Cardiac fibroblast (primary cell): ENCODE measurements at regions not wholly inside any gene's neighbourhood (a gene's known extent, or its start where the extent isn't known, plus 50 kb on each side); places are given as distances from the start of the nearest gene placed in this dataset.

Experiments
- DNase-seq, 2 donors: peaks; one replicate each; pipeline versions ENCODE4 v3.0.0 to v3.0.0-alpha.2; 2010; ENCODE audit warnings: low read depth in 2 of 2
- H3K4me3 ChIP-seq, 2 donors: replicated peaks in 1 of 2; 1 replicate in 1 of 2; 2 replicates in 1 of 2; pipeline ENCODE4 v1.5.1; 2011; ENCODE audit warnings: low read depth in 2 of 2, low read length in 2 of 2, mild to moderate bottlenecking in 2 of 2, moderate library complexity in 1 of 2
- TF ChIP-seq, protein P1 (sequence below): IDR thresholded peaks from one replicate; pipeline ENCODE4 v1.5.1; 2011; ENCODE audit warnings: low read depth, mild to moderate bottlenecking, low read length, inconsistent platforms

GRCh38 chr1:72763481-72763880 lies 481.1 kb upstream of the NEGR1 start:
- TF ChIP-seq, protein P1, sequence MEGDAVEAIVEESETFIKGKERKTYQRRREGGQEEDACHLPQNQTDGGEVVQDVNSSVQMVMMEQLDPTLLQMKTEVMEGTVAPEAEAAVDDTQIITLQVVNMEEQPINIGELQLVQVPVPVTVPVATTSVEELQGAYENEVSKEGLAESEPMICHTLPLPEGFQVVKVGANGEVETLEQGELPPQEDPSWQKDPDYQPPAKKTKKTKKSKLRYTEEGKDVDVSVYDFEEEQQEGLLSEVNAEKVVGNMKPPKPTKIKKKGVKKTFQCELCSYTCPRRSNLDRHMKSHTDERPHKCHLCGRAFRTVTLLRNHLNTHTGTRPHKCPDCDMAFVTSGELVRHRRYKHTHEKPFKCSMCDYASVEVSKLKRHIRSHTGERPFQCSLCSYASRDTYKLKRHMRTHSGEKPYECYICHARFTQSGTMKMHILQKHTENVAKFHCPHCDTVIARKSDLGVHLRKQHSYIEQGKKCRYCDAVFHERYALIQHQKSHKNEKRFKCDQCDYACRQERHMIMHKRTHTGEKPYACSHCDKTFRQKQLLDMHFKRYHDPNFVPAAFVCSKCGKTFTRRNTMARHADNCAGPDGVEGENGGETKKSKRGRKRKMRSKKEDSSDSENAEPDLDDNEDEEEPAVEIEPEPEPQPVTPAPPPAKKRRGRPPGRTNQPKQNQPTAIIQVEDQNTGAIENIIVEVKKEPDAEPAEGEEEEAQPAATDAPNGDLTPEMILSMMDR = no peak
- DNase-seq = no peak
- no peak overlapping the region for H3K4me3 ChIP-seq

DNA sequence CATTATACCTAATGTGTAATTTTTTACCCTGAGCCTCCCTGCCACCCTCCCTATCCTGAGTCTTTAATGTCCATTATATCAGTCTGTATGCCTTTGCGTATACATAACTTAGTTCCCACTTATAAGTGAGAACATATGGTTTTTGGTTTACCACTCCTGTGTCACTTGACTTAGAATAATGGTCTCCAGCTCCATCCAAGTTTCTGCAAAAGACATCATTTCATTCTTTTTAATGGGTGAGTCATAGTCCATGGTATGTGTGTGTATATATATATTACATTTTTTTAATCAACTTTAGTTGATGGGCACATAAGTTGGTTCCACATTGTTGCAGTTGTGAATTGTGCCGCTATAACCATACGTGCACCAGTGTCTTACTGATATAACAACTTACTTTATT lies 477.1 kb upstream of the NEGR1 start:
- TF ChIP-seq, protein P1 = no peak
- DNase-seq = no peak
- no peak overlapping the region for H3K4me3 ChIP-seq

DNA sequence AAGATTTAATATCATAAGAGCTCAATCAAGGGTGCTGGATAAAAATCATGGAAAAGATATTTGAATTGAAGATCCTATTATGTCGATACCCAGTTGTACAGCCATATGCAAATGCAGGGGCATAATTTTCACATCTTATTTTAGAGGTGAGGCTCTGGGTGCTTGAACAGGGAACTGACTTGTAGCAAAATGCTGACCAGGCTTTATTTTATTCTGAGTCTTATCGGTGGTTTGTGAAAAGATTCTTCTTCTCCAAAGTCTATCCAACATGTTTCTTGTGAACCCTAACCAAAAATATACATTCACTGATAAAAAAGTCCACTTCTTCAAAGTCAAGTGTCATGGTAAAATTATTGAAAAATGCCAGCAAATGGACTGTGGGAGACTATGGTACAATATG lies 475.5 kb upstream of the NEGR1 start:
- no peak for DNase-seq
- TF ChIP-seq, protein P1 = no peak
- no peak overlapping the region for H3K4me3 ChIP-seq

GRCh38 chr1:72745413-72745812 lies 463.1 kb upstream of the NEGR1 start:
- TF ChIP-seq, protein P1 = no peak
- no peak overlapping the region for H3K4me3 ChIP-seq
- no peak for DNase-seq

DNA sequence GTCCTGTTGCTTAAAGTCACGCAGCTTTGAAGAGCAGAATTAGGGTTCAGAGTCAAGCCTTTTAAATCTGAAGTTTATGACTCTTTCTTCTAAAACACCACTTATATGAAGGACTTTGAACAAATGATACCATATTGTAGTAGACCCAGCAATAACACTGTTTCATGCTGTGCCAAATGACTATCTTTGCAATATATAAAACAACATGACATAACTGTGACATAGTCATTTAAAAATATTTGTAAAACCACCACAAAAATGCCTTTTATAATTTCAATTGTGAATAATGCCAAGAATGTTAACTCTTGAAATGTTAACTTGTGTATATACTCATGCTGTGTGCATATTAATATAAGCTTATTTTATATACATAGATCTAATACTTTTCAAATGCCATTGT lies 452.1 kb upstream of the NEGR1 start:
- no peak for DNase-seq
- H3K4me3 ChIP-seq = no peak overlapping the region
- TF ChIP-seq, protein P1 = no peak

DNA sequence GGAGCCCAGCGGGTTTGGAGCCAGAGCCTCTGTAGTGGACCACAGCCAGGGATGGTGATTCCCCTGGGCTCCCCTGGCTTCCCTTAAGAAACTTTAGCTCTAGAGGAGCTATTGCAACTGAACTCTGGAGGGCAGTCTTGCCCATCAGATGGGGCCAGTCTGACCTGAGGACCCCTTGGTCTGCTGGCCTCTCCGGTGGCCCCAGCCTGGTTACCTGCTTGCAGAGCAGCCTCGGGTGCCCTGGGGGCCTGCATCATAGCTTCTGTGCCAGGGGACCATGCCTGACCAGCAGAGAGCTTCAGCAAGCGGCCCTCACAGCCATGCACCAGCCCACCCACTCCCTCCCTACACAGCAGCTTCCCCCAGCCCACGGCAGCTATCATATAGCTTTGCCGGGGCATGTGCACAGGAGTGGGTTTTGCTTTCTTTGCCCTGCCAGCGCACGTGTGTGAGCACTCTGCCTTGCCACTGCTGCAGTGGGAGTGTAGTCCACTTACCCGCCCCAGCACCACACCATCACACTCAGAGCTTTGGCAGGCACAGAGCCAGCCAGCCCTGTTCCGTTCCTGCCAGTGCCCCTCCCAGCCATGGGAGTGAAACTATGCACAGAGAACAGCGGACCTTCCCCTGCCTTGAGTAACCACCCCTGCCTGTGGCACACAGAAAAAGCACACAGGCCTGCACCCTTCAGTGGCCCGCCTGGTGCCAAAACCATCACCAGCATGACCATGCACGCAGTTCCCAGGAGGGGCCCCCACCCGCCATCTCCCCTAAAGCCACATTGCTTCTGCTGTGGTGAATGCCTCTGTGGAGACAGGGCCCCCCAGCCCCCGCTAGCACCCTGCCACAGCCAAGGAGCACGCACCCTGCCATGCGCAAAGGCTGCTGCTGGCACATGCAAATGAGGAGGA lies 442.9 kb upstream of the NEGR1 start:
- TF ChIP-seq, protein P1 = no peak
- H3K4me3 ChIP-seq = no peak overlapping the region
- no peak for DNase-seq
